ENCODE measurements at regions not wholly inside any gene's neighbourhood (a gene's known extent, or its start where the extent isn't known, plus 50 kb on each side); places are given as distances from the start of the nearest gene placed in this dataset.

DNA sequence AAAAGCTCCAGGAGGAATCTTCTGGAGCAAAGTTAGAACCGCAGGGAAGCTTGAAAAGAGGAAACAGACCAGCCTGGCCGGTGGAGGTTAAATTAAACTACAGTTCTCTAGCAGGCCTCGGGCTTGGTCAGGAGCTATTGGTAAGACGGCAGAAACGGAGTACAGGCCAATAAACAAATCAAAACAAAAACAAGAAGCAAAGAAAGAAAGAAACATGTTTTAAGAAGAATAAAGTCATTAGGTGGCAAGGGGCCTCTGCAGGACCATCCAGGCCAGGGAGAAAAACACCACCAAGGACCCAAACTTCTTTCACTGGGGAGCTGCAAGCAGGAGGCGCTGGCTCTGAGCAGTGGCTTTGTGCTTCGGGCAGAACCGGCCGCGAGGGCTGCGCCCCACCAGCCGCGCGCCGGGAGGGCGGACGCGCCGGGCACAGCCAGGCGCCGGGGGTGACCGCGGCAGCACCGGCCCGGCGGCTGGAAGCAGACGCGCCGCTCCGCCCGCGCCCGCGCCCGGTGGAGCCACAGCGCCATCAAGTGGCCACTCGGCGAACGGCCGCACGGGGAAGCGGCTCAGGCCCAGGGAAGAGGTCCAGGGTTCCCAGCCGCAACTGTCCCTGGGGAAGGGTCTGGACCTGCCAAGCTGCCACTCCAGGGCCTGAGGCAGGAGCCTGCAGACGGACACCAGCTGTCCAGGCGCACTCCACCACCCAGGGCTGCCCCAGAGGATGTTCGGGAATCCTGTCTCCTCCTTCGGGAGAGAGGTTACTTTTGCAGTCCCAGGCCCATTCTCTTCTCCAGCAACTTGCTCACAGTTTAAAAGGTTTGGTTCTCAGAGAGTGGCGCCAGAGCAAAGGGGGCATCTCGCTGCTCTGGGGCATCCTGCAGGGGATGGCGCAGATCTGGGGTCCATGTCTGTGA lies 419.4 kb downstream of the SOX9 start:
- H3K27ac Mint-ChIP-seq, result no peak overlapping the region
- ATAC-seq (replicated peaks in 1 of 2) (peak; percentile 68 to 81), DNase-seq (peak; percentile 64 to 80)
- no peaks in the 10 kb centered on the region for H3K9me3 Mint-ChIP-seq
- H3K27me3 Mint-ChIP-seq (ENCODE audit: low read depth), result peaks cover 32% of the 10 kb centered on the region
- no peaks in the 10 kb centered on the region for H3K36me3 Mint-ChIP-seq (ENCODE audit: insufficient read depth in 2 of 2)
- H3K4me3 Mint-ChIP-seq, result peak overlapping the region; percentile 2 to 6
- peaks cover 5% of the 10 kb centered on the region for H3K4me1 Mint-ChIP-seq (ENCODE audit: low read depth)

GRCh38 chr17:72542317-72542716 lies 421.5 kb downstream of the SOX9 start:
- DNase-seq (no peak), ATAC-seq (replicated peaks in 1 of 2) (no peak)
- Mint-ChIP-seq H3K4me1 (ENCODE audit: low read depth) (peaks cover 5% of the 10 kb centered on the region), H3K27ac (no peak overlapping the region), H3K36me3 (ENCODE audit: insufficient read depth in 2 of 2) (no peaks in the 10 kb centered on the region), H3K9me3 (no peaks in the 10 kb centered on the region), H3K4me3 (no peak overlapping the region), H3K27me3 (ENCODE audit: low read depth) (peaks cover 32% of the 10 kb centered on the region)

GRCh38 chr17:72545766-72546165 lies 424.9 kb downstream of the SOX9 start:
- Mint-ChIP-seq H3K36me3 (ENCODE audit: insufficient read depth in 2 of 2) (no peaks in the 10 kb centered on the region), H3K27ac (no peak overlapping the region), H3K9me3 (no peaks in the 10 kb centered on the region), H3K4me3 (no peak overlapping the region), H3K27me3 (ENCODE audit: low read depth) (peaks cover 22% of the 10 kb centered on the region), H3K4me1 (ENCODE audit: low read depth) (no peaks in the 10 kb centered on the region)
- no peak for ATAC-seq (replicated peaks in 1 of 2)
- no peak for DNase-seq

GRCh38 chr17:72553051-72553755 lies 432.4 kb downstream of the SOX9 start:
- Mint-ChIP-seq H3K27ac (no peak overlapping the region), H3K27me3 (ENCODE audit: low read depth) (no peaks in the 10 kb centered on the region), H3K4me1 (ENCODE audit: low read depth) (no peaks in the 10 kb centered on the region), H3K4me3 (no peak overlapping the region), H3K9me3 (no peaks in the 10 kb centered on the region), H3K36me3 (ENCODE audit: insufficient read depth in 2 of 2) (no peaks in the 10 kb centered on the region)
- ATAC-seq (replicated peaks in 1 of 2) (no peak), DNase-seq (no peak)

GRCh38 chr17:72554508-72554907 lies 433.7 kb downstream of the SOX9 start:
- no peaks in the 10 kb centered on the region for H3K36me3 Mint-ChIP-seq (ENCODE audit: insufficient read depth in 2 of 2)
- no peak overlapping the region for H3K27ac Mint-ChIP-seq
- ATAC-seq (replicated peaks in 1 of 2) (no peak), DNase-seq (no peak)
- H3K27me3 Mint-ChIP-seq (ENCODE audit: low read depth), result no peaks in the 10 kb centered on the region
- H3K4me3 Mint-ChIP-seq, result no peak overlapping the region
- H3K9me3 Mint-ChIP-seq, result no peaks in the 10 kb centered on the region
- H3K4me1 Mint-ChIP-seq (ENCODE audit: low read depth), result no peaks in the 10 kb centered on the region

DNA sequence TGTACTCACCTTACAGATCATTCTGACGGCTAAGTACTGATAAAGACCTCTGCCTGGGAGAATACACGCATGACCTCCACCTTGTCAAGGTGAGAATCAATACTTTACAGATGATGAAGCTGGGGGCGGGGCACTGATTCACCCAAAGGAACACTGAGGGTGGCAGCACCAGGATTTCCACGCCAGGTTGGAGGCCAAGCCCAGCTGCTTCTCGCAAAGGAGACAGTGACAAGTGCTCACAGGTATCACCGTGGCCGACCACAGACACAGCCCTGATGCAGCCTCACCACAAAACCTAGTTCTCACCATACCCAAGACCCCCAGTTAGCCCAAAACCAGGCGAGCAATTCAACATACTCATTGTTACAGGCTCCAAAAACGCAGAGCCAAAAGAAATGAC lies 434.2 kb downstream of the SOX9 start:
- no peak overlapping the region for H3K4me3 Mint-ChIP-seq
- H3K27me3 Mint-ChIP-seq (ENCODE audit: low read depth), result no peaks in the 10 kb centered on the region
- no peaks in the 10 kb centered on the region for H3K9me3 Mint-ChIP-seq
- no peaks in the 10 kb centered on the region for H3K36me3 Mint-ChIP-seq (ENCODE audit: insufficient read depth in 2 of 2)
- no peaks in the 10 kb centered on the region for H3K4me1 Mint-ChIP-seq (ENCODE audit: low read depth)
- ATAC-seq (replicated peaks in 1 of 2) (no peak), DNase-seq (no peak)
- no peak overlapping the region for H3K27ac Mint-ChIP-seq

DNA sequence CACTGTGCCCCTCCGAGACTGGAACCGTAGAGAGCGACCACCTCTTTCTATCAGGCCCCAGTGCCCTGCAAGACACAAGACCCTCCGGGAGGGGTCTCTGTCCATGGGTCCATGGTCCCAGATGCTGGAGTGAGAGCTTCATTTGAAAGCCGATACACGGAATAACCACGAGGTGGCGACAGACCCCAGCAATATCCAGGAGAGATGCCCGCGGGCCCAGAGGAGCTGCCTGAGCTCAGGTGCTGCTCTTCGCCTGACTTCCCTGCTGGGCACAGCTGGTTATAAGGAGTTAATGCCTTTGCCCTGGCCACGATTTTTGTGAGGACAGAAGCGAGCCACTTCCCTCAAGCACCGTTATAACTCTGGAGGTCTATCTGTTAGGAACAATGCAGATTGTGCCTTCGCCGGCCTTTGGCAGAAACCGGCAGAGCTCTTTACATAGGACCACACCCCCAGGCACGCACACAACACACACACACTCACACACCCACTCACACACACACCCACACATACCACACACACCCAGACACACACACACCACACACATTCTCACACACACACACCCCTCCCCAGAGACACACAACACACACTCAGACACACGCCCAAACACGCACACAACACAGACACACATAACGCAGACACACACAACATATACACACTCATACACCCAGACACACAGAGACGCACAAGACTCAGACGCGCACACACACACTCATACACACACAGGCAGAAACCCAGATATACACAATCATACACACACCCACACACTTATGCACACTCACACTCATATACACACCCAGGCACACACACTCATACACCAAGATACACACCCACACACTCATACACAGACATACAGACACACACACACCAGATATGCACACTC lies 436.4 kb downstream of the SOX9 start:
- Mint-ChIP-seq H3K27me3 (ENCODE audit: low read depth) (no peaks in the 10 kb centered on the region), H3K36me3 (ENCODE audit: insufficient read depth in 2 of 2) (no peaks in the 10 kb centered on the region)
- DNase-seq, result peak; percentile 67 to 72

DNA sequence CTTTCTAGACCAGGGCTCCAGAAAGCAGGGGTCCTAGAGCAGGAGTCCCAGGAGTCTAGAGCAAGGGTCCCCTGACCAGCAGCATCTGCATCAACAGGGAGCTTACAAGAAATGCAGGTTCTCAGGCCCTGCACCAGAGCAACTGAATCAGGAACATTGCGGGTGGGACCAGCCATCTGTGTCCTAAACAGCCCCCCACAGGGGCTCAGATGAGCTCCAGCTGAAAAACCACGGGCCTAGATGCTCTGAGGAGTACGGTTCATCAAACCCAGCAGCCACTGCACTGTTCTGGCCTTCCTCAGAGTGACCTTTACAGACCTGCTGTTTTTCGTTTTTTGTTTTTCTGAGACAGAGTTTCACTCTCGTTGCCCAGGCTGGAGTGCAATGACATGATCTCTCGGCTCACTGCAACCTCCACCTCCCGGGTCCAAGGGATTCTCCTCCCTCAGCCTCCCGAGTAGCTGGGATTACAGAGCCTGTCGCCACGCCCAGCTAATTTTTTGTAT lies 438.2 kb downstream of the SOX9 start:
- no peaks in the 10 kb centered on the region for H3K36me3 Mint-ChIP-seq (ENCODE audit: insufficient read depth in 2 of 2)
- H3K4me3 Mint-ChIP-seq, result no peak overlapping the region
- ATAC-seq (replicated peaks in 1 of 2) (no peak), DNase-seq (no peak)
- no peak overlapping the region for H3K27ac Mint-ChIP-seq
- H3K9me3 Mint-ChIP-seq, result no peaks in the 10 kb centered on the region
- H3K27me3 Mint-ChIP-seq (ENCODE audit: low read depth), result no peaks in the 10 kb centered on the region
- H3K4me1 Mint-ChIP-seq (ENCODE audit: low read depth), result no peaks in the 10 kb centered on the region

More for the DNA sequence above, 436.4 kb downstream of the SOX9 start:
- Mint-ChIP-seq H3K4me1 (ENCODE audit: low read depth) (no peaks in the 10 kb centered on the region), H3K27ac (no peak overlapping the region), H3K9me3 (no peaks in the 10 kb centered on the region), H3K4me3 (no peak overlapping the region)
- ATAC-seq (replicated peaks in 1 of 2), result peak; percentile 63 to 71

DNA sequence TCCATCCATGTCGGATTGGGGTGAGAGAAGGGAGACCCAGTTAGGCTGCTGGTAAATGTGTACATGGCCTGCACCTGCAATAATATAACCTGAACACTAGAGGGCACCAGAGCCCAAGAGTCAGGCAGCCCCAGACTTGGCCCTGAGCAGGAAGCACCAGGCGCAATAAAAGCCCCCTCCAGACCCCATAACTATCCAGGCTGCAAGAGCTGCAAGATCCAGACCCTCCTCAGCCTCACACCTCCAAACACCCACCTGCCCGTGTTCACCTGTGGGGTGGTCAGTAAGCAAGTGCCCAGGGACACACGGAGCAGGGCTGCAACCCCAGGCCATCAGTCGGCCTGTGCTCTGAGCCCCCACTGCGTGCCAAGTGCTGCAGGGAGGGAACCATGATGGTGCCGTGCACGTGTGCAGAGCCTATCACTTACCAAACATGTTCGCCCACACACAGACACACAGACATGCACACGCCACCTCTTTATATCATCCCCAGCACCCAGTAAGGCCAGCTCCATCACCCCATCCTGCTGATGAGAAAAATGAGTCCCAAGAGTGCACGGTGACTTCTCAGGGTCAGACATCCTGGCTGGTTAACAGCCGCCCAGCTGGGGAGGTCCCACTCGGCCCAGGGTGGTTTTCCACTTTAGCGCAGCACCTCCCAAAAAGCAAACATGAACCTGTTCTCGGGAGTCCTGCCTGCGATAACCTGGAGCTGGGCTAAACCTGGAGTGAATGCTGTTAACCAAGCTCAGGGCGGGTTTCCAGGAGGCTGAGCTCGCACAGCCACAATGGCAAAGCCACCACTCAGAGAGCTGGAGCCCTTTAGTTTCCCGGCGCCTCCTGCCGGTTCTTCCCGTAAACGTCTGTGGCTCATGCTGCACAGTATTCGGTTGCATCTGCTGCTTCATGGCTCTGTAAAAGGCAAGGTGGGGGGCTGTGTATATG lies 439.8 kb downstream of the SOX9 start:
- no peak overlapping the region for H3K27ac Mint-ChIP-seq
- no peaks in the 10 kb centered on the region for H3K4me1 Mint-ChIP-seq (ENCODE audit: low read depth)
- no peaks in the 10 kb centered on the region for H3K36me3 Mint-ChIP-seq (ENCODE audit: insufficient read depth in 2 of 2)
- DNase-seq, result peak; percentile 23 to 49
- H3K9me3 Mint-ChIP-seq, result no peaks in the 10 kb centered on the region
- no peak overlapping the region for H3K4me3 Mint-ChIP-seq
- H3K27me3 Mint-ChIP-seq (ENCODE audit: low read depth), result no peaks in the 10 kb centered on the region
- ATAC-seq (replicated peaks in 1 of 2), result peak; percentile 71 to 73

DNA sequence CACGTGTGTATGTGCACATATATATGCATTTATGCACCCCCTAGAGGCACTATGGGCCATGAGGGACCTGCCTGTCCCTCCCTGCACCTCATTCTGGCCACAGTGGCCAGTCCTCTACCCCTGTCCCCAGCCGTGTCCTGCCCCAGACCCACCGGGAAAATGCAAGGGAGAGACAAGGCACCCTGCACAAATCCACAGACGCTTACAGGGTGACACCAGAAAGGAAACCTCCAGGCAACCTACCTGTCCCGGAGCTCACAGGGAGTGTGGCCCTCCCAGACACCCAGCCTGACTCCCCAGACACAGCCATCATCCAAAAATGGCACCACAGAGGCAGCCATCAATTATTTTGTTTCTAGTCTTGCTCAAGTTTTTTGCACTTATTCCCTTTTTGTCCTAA lies 440.4 kb downstream of the SOX9 start:
- H3K4me1 Mint-ChIP-seq (ENCODE audit: low read depth), result no peaks in the 10 kb centered on the region
- H3K27ac Mint-ChIP-seq, result no peak overlapping the region
- H3K36me3 Mint-ChIP-seq (ENCODE audit: insufficient read depth in 2 of 2), result no peaks in the 10 kb centered on the region
- ATAC-seq (replicated peaks in 1 of 2), result no peak
- peaks cover 5% of the 10 kb centered on the region for H3K27me3 Mint-ChIP-seq (ENCODE audit: low read depth)
- no peak for DNase-seq
- no peak overlapping the region for H3K4me3 Mint-ChIP-seq
- no peaks in the 10 kb centered on the region for H3K9me3 Mint-ChIP-seq

GRCh38 chr17:72561680-72562079 lies 440.9 kb downstream of the SOX9 start:
- no peak for ATAC-seq (replicated peaks in 1 of 2)
- no peak for DNase-seq
- H3K4me1 Mint-ChIP-seq (ENCODE audit: low read depth), result no peaks in the 10 kb centered on the region
- no peaks in the 10 kb centered on the region for H3K9me3 Mint-ChIP-seq
- no peak overlapping the region for H3K27ac Mint-ChIP-seq
- H3K27me3 Mint-ChIP-seq (ENCODE audit: low read depth), result peaks cover 9% of the 10 kb centered on the region
- H3K36me3 Mint-ChIP-seq (ENCODE audit: insufficient read depth in 2 of 2), result no peaks in the 10 kb centered on the region
- H3K4me3 Mint-ChIP-seq, result no peak overlapping the region

DNA sequence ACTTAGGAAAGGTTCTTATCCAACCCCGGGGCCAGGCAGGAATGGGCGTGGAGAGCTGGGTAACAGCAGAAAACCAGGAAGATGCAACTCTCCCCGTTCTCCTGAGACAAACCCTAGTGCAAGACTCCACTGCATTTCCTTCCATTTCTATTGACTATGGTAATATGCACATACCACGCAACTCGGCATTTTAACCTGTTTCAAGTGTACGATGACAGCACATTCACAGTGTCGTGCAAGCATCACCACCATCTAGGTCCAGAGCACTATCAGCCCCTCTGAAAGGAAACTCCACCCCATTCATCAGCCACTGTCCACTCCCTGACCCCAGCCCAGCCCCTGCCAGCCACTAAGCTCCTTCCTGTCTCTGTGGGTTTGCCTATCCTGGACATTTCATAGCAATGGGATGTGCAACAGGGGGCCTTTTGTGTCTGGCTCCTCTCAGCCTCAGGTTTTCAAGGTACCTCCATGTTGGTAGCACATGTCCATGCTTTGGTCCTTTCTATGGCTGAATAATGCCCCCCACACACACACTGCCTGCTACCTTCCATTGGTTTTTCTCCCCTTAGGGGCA lies 441.9 kb downstream of the SOX9 start:
- Mint-ChIP-seq H3K36me3 (ENCODE audit: insufficient read depth in 2 of 2) (no peaks in the 10 kb centered on the region), H3K27me3 (ENCODE audit: low read depth) (peaks cover 18% of the 10 kb centered on the region), H3K9me3 (no peaks in the 10 kb centered on the region), H3K27ac (no peak overlapping the region), H3K4me3 (no peak overlapping the region), H3K4me1 (ENCODE audit: low read depth) (no peaks in the 10 kb centered on the region)
- no peak for ATAC-seq (replicated peaks in 1 of 2)
- DNase-seq, result no peak
